ENCODE measurements at regions not wholly inside any gene's neighbourhood (a gene's known extent, or its start where the extent isn't known, plus 50 kb on each side); places are given as distances from the start of the nearest gene placed in this dataset.

- TF ChIP-seq TOPORS (CRISPR knock-in tag; IDR thresholded peaks at IDR 0.05), result no peak
- TF ChIP-seq PBX3 (CRISPR knock-in tag; IDR thresholded peaks at IDR 0.05; ENCODE audit: borderline replicate concordance), result no peak
- no peak for TF ChIP-seq ZNF713 (CRISPR knock-in tag; IDR thresholded peaks at IDR 0.05)
Measured at GRCh38 chr1:221002601-221003000, 123.4 kb downstream of the HLX start (continued).

GRCh38 chr1:221011145-221011544 is 131.9 kb downstream of the HLX start:
- no TSS peak for BruUV-seq (replicated peaks)
- DNase-seq (ENCODE audit: low spot score) (no peak), FAIRE-seq (no peak), ATAC-seq (no peak)
- Histone ChIP-seq H3K9ac (ENCODE audit: insufficient read depth, low read depth, low read length) (no peak overlapping the region), H3K4me2 (ENCODE audit: low read depth, low read length) (no peak overlapping the region), H4K20me1 (ENCODE audit: insufficient read depth, low read length) (no peaks in the 10 kb centered on the region), H3K79me2 (ENCODE audit: insufficient read depth, low read length) (no peaks in the 10 kb centered on the region), H3K36me3 (replicated peaks in 1 of 2; ENCODE audit: control insufficient read depth in 1 of 2, insufficient read depth in 2 of 2, low read length in 2 of 2) (no peaks in the 10 kb centered on the region), H3K4me3 (replicated peaks in 1 of 3; ENCODE audit: insufficient read depth in 1 of 3, low read depth in 2 of 3, low read length in 3 of 3) (no peak overlapping the region), H3K27me3 (ENCODE audit: control insufficient read depth in 1 of 2, insufficient read depth in 2 of 2, low read length in 2 of 2) (no peaks in the 10 kb centered on the region), H3K27ac (ENCODE audit: extremely low read length, insufficient read depth, low read length) (no peak overlapping the region), H3K9me3 (ENCODE audit: low read length) (no peaks in the 10 kb centered on the region), H3K4me1 (ENCODE audit: insufficient read depth, low read length) (no peaks in the 10 kb centered on the region), H2AFZ (ENCODE audit: low read length) (no peak overlapping the region)
- POLR2A ChIA-PET, result no interaction called here
- in situ Hi-C loops (cut with HindIII; ENCODE audit: extremely low pct_ligation_motif_present, low pct_unique_long_range_greater_than_20kb), result no loop called here
- CTCF ChIA-PET (ENCODE audit: low intra/inter-chr PET ratio, low total read pairs), result no interaction called here
- 0% methylated on average over 1 of the region's 1 CpG for WGBS (ENCODE audit: low lambda C conversion rate)
- intact Hi-C loops (cut with micrococcal nuclease; ENCODE audit: unreplicated experiment), result no loop called here
- no peak for TF ChIP-seq ZNF557 (CRISPR knock-in tag; IDR thresholded peaks at IDR 0.05)
- no peak for TF ChIP-seq ZNF574 (CRISPR knock-in tag; IDR thresholded peaks at IDR 0.05)
- TF ChIP-seq ZNF543 (CRISPR knock-in tag; IDR thresholded peaks at IDR 0.05), result no peak
- no peak for TF ChIP-seq ZHX2 (IDR thresholded peaks at IDR 0.05; ENCODE audit: low read depth)
- no peak for TF ChIP-seq ZHX2 (CRISPR knock-in tag; IDR thresholded peaks at IDR 0.05; ENCODE audit: borderline replicate concordance)
- no peak for TF ChIP-seq POLR2A (IDR thresholded peaks at IDR 0.05; ENCODE audit: insufficient read depth in 1 of 2, low read depth in 2 of 2, low read length in 2 of 2)
- TF ChIP-seq ZNF713 (CRISPR knock-in tag; IDR thresholded peaks at IDR 0.05), result no peak
- no peak for TF ChIP-seq ZBTB43 (CRISPR knock-in tag; conservative IDR thresholded peaks at IDR 0.05)
- TF ChIP-seq NFE2L1 (CRISPR knock-in tag; IDR thresholded peaks at IDR 0.05; ENCODE audit: borderline replicate concordance), result no peak
- TF ChIP-seq ZNF549 (CRISPR knock-in tag; IDR thresholded peaks at IDR 0.05), result no peak
- no peak for TF ChIP-seq ZNF3 (CRISPR knock-in tag; IDR thresholded peaks at IDR 0.05)
- TF ChIP-seq GTF3A (CRISPR knock-in tag; conservative IDR thresholded peaks at IDR 0.05), result no peak

Measured in HepG2 (cell line).